K562 (cell line): ENCODE measurements at regions not wholly inside any gene's neighbourhood (a gene's known extent, or its start where the extent isn't known, plus 50 kb on each side); places are given as distances from the start of the nearest gene placed in this dataset.

Source experiments
- GATAD2A ChIP-seq: fragments of 450-650 bp; IDR thresholded peaks from 2 replicates; pipeline ENCODE4 v1.6.1; 2017
- KLF16 ChIP-seq: IDR thresholded peaks from 2 replicates; pipeline ENCODE4 v1.6.1; 2016; ENCODE audit warnings: antibody characterized with exemption
- SRF ChIP-seq, 2 experiments: fragments of 250-450, 450-650 bp in 1 of 2; sonication (Bioruptor Pico) in 1 of 2; sonication (generic) in 1 of 2; formaldehyde crosslinking; IDR thresholded peaks; 2 replicates each; pipeline versions ENCODE4 v1.5.0 to v1.5.1; 2020 to 2022; ENCODE audit warnings: mild to moderate bottlenecking in 1 of 2, missing genetic modification reagents in 1 of 2
- TAF15 ChIP-seq: fragments of 200-400 bp; formaldehyde crosslinking; IDR thresholded peaks from 2 replicates; pipeline ENCODE4 v1.6.1; 2017; ENCODE audit warnings: mild to moderate bottlenecking, low read depth, low read length, moderate library complexity
- ZNF165 ChIP-seq: fragments of 250-450 bp; sonication (Bioruptor Pico); IDR thresholded peaks from 2 replicates; pipeline ENCODE4 v1.4.0; 2020; ENCODE audit warnings: borderline replicate concordance
- ZNF263 ChIP-seq: sonication (generic); formaldehyde crosslinking; IDR thresholded peaks from 2 replicates; pipeline ENCODE4 v1.8.0; 2022; ENCODE audit warnings: mild to moderate bottlenecking, missing genetic modification reagents, borderline replicate concordance
- TF ChIP-seq, protein P1 (sequence below): sonication (generic); formaldehyde crosslinking; IDR thresholded peaks from 2 replicates; pipeline ENCODE4 v1.5.0; 2020; ENCODE audit warnings: missing genetic modification reagents

DNA sequence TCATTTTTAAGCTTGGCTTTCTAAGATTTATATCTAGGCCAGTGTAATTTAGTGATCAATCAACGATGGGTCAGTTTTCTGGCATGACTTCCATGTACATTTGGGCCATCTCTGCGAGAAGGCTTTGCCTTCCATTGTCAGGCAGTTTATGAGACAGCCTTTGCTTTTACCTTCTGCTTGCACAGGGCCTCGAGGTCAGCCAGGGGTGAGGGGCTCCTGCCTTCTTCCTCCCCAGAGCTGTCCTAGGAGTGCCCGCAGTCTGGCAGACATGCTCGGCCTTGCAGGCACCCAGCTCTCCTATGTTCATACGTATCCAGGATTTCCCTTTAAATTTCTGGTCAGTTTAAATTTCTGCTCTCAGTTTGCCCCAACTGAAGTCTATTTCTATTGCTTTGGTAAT lies 367.2 kb downstream of the SMOC2 start:
- TF ChIP-seq, protein P1, sequence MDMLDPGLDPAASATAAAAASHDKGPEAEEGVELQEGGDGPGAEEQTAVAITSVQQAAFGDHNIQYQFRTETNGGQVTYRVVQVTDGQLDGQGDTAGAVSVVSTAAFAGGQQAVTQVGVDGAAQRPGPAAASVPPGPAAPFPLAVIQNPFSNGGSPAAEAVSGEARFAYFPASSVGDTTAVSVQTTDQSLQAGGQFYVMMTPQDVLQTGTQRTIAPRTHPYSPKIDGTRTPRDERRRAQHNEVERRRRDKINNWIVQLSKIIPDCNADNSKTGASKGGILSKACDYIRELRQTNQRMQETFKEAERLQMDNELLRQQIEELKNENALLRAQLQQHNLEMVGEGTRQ: no peak
- no peak for TF ChIP-seq KLF16
- TF ChIP-seq ZNF263 (CRISPR knock-in tag): no peak
- TF ChIP-seq ZNF165: no peak
- TF ChIP-seq TAF15: no peak
- no peak for TF ChIP-seq GATAD2A
- no peak for TF ChIP-seq SRF (CRISPR knock-in tag; IDR thresholded peaks at IDR 0.05)
